ENCODE measurements at regions not wholly inside any gene's neighbourhood (a gene's known extent, or its start where the extent isn't known, plus 50 kb on each side); places are given as distances from the start of the nearest gene placed in this dataset.
"Not testable (repeated sequence)": the region's sequence is repeated elsewhere in the genome, so short reads cannot be mapped to it uniquely, and the experiment has no call there.

DNA sequence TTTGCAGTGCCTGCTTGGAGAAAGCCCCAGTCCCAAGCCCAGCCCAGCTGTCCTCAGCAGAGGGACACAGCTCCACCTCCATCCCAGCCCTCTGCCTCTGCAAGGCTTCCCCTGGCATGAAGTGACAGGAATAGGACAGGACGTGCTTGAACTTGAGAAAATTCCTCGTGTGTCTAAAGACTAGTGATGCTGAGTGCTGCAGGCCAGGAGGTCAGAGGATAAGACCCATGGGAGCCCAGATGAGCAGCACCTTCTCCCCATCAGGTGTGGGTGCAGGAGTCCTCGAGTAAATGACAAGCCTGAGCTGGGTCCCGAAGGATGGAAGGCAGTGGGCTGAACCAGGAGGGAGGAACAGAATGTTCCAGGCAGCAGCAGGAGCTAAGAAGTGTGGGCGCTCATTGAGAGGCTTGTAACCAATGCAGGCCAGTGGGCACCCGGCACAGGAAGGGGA lies 67.8 kb upstream of the UXS1 start:
- Mint-ChIP-seq H3K4me1 (ENCODE audit: low read depth, unreplicated experiment) (no peaks in the 10 kb centered on the region), H3K9me3 (ENCODE audit: unreplicated experiment) (peaks cover 2% of the 10 kb centered on the region), H3K4me3 (ENCODE audit: unreplicated experiment) (no peak overlapping the region), H3K36me3 (ENCODE audit: unreplicated experiment) (no peaks in the 10 kb centered on the region), H3K27ac (ENCODE audit: unreplicated experiment) (no peak overlapping the region), H3K27me3 (ENCODE audit: unreplicated experiment) (no peaks in the 10 kb centered on the region)
- no peak for DNase-seq
- TF ChIP-seq, protein P1, sequence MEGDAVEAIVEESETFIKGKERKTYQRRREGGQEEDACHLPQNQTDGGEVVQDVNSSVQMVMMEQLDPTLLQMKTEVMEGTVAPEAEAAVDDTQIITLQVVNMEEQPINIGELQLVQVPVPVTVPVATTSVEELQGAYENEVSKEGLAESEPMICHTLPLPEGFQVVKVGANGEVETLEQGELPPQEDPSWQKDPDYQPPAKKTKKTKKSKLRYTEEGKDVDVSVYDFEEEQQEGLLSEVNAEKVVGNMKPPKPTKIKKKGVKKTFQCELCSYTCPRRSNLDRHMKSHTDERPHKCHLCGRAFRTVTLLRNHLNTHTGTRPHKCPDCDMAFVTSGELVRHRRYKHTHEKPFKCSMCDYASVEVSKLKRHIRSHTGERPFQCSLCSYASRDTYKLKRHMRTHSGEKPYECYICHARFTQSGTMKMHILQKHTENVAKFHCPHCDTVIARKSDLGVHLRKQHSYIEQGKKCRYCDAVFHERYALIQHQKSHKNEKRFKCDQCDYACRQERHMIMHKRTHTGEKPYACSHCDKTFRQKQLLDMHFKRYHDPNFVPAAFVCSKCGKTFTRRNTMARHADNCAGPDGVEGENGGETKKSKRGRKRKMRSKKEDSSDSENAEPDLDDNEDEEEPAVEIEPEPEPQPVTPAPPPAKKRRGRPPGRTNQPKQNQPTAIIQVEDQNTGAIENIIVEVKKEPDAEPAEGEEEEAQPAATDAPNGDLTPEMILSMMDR (IDR thresholded peaks at IDR 0.05; ENCODE audit: partially characterized antibody, unreplicated experiment): no peak

DNA sequence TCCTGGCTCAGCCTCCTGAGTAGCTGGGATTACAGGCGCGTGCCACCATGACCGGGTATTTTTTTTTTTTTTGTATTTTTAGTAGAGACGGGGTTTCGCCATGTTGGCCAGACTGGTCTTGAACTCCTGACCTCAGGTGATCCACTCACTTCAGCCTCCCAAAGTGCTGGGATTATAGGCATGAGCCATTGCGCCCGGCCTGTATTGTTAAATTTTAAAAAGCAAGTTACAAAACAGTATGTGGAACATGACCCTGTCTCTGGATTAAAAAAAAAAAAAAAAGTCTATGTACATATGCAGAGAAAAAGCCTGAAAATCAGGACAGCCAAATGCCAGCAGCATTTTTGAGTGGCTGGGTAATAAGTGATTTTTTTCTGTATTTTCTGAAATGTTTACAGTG lies 64.8 kb upstream of the UXS1 start:
- DNase-seq; H3K27me3 Mint-ChIP-seq (ENCODE audit: unreplicated experiment); H3K9me3 Mint-ChIP-seq (ENCODE audit: unreplicated experiment); H3K36me3 Mint-ChIP-seq (ENCODE audit: unreplicated experiment); H3K27ac Mint-ChIP-seq (ENCODE audit: unreplicated experiment); H3K4me1 Mint-ChIP-seq (ENCODE audit: low read depth, unreplicated experiment); H3K4me3 Mint-ChIP-seq (ENCODE audit: unreplicated experiment): not testable (repeated sequence)

DNA sequence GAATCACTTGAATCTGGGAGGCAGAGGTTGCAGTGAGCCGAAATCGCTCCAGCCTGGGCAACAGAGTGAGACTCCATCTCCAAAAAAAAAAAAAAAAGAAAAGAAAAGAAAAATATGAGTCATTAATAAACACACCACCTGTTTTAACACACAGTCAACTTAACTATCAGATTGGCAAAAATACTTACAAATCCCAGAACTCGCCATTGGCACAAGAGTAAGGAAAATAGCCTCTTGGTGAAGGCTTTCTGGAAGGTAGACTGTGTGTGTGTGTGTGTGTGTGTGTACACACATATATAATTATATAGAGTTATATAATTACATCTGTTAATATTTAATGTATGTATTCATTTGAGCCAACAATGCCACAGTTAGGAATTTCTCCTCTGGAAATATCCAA lies 63.7 kb upstream of the UXS1 start:
- Mint-ChIP-seq H3K9me3 (ENCODE audit: unreplicated experiment) (peaks cover 2% of the 10 kb centered on the region), H3K4me1 (ENCODE audit: low read depth, unreplicated experiment) (no peaks in the 10 kb centered on the region), H3K4me3 (ENCODE audit: unreplicated experiment) (no peak overlapping the region), H3K27ac (ENCODE audit: unreplicated experiment) (no peak overlapping the region), H3K27me3 (ENCODE audit: unreplicated experiment) (no peaks in the 10 kb centered on the region), H3K36me3 (ENCODE audit: unreplicated experiment) (no peaks in the 10 kb centered on the region)
- DNase-seq: no peak
- TF ChIP-seq, protein P1 (IDR thresholded peaks at IDR 0.05; ENCODE audit: partially characterized antibody, unreplicated experiment): no peak

DNA sequence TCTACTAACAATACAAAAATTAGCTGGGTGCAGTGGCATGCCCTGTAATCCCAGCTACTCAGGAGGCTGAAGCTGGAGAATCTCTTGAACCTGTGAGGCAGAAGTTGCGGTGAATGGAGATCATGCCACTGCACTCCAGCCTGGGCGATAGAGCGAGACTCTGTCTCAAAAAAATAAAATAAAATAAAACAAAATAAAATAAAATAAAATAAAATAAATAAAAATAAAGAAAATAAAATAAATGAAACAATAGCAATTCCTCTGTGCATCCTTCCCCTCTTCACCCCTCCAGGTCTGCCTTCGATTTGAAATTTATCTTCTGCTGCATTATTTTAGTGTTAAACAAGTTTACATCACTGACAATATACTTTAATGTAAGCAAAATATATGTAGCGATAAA lies 63.0 kb upstream of the UXS1 start:
- Mint-ChIP-seq H3K4me1 (ENCODE audit: low read depth, unreplicated experiment) (no peaks in the 10 kb centered on the region), H3K4me3 (ENCODE audit: unreplicated experiment) (no peak overlapping the region), H3K36me3 (ENCODE audit: unreplicated experiment) (no peaks in the 10 kb centered on the region), H3K27ac (ENCODE audit: unreplicated experiment) (no peak overlapping the region), H3K9me3 (ENCODE audit: unreplicated experiment) (peaks cover 2% of the 10 kb centered on the region), H3K27me3 (ENCODE audit: unreplicated experiment) (no peaks in the 10 kb centered on the region)
- no peak for DNase-seq
- TF ChIP-seq, protein P1 (IDR thresholded peaks at IDR 0.05; ENCODE audit: partially characterized antibody, unreplicated experiment): no peak

DNA sequence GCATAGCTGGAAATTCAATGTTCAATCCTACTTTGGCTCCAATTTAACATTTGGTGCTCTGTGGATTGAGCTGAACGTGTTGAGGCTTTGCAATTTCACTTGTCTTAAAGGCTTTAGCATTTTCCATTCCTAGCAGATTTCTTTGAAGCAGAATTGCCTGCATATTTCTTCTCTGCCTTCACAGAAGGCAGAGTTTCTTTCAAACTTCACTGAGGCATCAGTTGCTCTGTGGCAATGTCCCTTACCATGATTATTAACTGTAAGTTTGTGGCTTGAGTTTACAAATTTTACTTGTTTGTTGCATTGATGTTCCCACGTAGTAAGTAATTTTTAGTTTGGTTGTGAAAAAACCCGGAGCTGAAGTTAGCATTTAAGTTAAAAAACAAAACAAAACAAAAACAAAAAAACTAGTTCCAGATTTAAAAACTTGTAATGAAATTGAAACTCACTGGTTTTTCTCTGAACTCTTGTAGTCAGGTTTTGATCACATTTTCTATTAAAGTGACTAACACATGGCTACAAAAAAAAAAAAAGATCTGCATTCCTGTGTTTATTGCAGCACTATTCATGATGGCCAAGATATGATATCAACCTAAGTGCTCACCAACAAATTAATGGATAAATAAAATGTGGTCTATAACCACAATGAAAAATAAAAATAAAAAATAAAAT lies 55.2 kb upstream of the UXS1 start:
- H3K4me3 Mint-ChIP-seq (ENCODE audit: unreplicated experiment); H3K27me3 Mint-ChIP-seq (ENCODE audit: unreplicated experiment); DNase-seq; H3K4me1 Mint-ChIP-seq (ENCODE audit: low read depth, unreplicated experiment); H3K36me3 Mint-ChIP-seq (ENCODE audit: unreplicated experiment); H3K27ac Mint-ChIP-seq (ENCODE audit: unreplicated experiment); H3K9me3 Mint-ChIP-seq (ENCODE audit: unreplicated experiment): not testable (repeated sequence)

DNA sequence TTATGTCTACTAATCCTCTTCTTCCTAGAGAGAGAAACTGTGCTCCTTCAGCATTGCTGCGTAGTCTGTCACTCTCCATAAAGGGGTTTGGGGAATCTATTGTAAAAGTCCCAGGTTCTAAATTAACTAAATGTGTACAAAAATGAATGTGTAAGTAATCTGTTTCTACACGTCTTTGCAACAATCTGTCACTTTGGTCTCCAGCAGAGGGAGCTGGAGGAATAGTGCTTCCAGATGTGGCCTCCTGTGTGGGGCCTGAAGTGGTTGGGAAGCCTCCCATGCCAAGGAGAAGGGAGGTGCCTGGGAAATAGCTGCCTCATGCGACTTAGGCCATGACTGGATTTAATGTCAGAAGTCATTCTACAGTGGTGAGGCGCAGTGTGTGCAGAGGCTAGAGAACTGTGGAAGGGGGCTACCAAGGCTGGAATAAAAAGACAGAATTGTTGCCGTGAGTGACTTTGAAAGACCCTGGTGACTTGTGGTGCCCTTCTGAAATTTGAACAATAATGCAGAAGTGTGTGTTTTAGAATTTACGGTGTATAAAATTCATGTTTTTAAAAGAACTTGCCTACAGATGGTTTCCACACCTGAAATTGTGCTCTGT lies 54.5 kb upstream of the UXS1 start:
- not testable (repeated sequence) for H3K4me3 Mint-ChIP-seq (ENCODE audit: unreplicated experiment); H3K36me3 Mint-ChIP-seq (ENCODE audit: unreplicated experiment); H3K27ac Mint-ChIP-seq (ENCODE audit: unreplicated experiment); H3K9me3 Mint-ChIP-seq (ENCODE audit: unreplicated experiment); H3K4me1 Mint-ChIP-seq (ENCODE audit: low read depth, unreplicated experiment); H3K27me3 Mint-ChIP-seq (ENCODE audit: unreplicated experiment)
- peak; percentile 23 for DNase-seq
